Activated T-cell treated with anti-CD3 and anti-CD28 coated beads for 24 hours (primary cell): ENCODE measurements at regions not wholly inside any gene's neighbourhood (a gene's known extent, or its start where the extent isn't known, plus 50 kb on each side); places are given as distances from the start of the nearest gene placed in this dataset.
"Not testable (repeated sequence)": the region's sequence is repeated elsewhere in the genome, so short reads cannot be mapped to it uniquely, and the experiment has no call there.

Experiments
- DNase-seq: peaks from one replicate; pipeline ENCODE4 v3.0.0-alpha.2; 2020; ENCODE audit warnings: low read depth

DNA sequence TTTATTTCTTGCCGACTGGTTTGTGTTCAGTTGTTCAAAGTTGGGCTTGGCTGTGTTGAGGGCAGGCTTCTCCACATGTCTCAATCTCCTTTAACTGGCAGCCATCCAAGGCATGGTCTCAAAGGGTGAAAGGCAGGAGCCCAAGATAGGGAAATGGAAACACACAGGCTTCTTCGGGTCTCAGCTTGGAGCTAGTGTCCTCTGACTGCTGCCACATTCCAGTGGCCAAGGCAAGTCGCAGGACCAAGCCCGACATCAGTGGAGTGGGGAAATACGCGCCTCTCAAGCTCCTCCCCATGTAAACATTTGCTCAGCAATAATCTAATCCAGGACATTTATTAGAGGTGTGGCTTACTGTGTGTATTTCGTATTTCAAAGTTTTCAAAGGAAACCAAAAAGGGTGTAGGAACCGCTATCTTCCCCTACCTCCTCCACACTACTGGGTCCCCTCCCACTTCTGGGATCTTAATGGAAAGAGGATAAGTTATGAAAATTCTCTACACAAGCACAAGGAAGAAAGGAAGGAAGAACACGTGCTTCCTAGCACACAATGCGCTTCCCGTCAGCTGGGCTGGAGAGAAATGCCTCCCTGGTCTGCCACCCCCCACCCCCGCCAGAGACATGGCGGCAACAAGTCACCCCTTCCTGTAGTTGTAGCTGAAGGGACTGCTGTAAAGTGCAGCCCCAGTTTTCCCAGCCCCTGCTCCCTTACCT, 181.7 kb downstream of the FAM43A start:
- DNase-seq, result no peak

DNA sequence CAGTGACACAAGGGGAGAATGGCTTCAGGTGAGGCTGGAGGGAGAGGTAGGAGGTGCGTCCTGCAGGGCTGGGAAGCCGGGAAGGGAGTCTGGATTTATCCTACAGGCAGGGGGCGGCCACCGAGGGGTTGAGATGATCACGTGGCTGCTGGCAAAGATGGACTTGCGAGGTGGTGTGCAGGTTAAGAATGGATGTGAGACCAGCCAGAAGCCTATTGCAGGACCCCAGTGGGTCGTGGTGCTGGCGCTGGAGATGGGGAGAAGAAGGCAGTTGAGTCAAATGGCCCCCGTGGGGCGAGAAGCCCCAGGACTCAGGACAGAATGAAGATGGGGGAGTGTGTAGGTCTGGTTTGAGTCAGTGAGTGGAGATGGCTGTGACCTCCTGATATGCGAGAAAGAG, 183.1 kb downstream of the FAM43A start:
- DNase-seq, result no peak

DNA sequence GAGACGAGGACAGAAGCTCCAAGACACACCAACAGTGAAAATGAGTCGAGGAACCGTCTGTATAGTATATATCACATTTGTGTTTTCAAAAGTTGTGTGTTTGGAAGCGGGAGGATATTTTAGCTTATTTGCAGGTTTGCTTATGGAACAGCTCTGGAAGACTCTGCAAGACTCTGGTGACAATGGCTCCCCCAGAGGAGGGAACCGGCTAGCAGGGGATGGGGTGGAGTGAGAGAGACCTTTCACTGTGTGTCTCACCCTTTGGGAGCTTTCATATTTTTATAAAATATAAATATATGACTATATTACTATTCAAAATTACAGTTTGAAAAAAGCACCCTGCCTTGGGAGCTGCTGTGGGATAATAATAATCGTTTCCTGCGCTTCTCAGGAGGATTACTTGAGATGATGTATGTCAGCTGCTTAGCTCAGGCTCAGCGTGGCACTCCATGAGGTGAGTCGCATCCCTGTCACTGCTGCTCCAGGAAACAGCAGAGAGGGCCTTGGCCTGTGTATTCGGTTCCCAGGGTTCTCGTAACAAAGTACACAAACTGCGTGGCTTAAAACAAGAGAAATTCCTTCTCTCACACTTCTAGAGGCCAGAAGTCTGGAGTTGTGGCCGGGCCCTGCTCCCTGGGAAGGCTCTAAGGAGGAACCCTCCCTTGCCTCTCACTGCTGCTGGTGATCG, 183.9 kb downstream of the FAM43A start:
- no peak for DNase-seq

DNA sequence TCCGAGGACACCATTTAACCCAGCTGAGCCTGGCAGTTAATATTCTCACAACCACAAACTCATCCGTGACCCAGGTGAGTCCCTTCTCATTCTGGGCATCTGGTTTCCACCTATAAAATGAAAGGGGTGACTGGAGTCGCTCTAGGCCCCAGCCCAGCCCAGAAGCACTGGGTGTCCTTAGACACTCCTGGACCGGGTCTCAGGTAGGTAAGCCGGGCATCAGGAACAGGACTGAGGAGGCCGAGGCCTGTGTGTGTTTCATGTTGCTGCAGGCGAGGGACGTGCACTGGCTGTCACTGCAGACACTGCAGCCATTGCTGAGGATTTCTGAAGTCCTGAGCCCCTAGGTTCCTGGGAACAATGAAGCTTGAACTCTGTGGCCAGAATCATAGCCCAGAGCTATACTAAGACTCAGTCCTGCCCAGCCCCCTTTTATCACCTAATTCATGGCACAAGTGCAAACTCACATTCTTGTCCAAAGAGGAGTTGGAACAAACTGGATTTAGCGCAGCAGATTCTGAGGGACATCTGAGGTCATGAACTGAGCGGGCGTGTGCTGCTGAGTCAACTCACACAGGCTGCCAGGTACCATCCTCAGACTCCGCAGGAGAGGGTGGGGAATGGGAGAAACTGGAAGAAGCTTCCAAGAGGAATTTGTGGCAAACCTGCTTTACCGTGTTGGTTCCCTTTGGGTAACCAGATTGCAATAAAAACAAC, 184.9 kb downstream of the FAM43A start:
- DNase-seq, result no peak

DNA sequence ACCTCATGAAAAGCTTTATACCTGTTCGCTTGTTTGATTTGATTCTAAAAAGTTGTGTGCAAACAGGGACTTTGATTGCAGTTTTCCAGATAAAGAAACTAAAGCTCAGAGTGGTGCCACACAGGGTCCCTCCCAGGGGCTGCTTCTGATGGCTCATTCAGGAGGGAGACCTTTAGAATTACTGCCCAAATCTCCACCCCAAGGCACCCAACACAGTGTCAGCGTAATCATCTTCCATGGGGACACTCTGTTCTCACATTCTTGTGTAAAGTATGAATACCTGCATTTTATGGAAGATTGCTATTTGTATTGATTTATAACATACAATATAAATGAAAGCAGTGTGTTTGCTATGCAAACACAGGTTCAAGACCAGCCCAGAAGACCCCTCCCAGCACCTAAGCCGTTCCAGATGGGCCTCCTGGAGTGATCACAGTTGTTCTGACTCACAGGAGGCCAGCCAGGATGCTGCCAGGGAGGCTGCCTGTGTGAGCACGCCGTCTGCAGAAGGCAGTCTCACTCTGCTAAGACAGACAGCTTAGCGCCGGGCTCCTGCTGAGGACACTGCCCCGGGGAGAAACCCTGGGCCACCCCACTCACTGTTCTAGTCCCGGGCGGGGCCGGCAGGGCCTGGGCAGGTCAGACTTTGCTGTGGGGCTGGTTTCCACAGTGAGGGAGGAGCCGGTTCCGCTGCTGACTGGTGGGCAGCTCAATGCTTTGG, 185.6 kb downstream of the FAM43A start:
- no peak for DNase-seq

DNA sequence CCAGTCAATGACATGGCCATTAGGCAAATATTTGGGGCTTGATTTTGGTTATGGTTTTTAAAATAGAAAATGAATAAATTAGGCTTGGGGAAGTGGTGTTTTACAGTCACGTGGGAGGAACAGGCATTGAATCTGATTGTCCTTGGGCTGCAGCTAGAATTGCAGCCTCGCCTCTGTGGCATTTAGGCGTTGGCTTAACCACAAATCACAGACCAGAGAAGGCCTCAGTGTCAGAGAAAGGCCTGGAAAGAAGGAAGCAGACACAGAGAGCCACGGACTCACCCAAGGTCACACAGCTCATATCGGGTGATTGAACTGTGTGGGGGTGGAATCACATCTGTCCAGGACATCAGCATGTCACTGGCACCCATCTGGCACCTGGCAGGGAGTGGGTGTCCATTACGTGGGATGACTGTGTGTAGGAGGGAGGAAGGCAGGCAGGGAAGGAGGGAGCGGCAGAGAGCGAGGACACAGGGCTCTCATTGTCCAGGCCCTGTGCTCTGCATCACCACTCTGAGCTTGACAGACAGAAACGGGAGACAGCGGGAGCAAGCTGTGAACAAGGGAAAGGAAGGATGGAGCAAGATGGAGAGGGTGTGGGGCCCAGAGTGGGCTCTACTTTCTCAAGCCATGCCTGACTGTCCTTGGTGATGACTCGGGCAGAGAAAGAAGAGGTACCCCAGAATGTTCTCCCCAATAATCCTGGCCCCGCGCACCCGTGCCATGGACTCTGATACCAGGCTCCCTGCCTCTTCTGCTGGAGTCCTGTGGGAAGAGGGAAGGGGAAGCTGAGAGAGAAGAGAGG, 186.4 kb downstream of the FAM43A start:
- DNase-seq, result no peak

DNA sequence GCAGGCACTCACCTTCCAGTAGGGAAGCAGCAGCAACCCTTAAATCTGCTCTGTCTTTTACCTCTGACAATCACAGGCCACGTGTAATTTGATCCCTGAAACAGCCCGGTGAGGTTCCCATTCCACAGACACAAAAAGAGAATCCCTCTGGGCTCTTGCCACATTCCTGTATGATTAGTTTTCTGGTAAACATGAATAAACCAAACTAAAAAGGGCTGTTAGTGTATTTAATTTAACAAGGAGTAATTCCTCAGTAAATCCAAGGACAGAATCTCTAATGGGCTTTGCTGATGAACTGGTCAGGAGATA, 186.9 kb downstream of the FAM43A start:
- DNase-seq, result no peak

DNA sequence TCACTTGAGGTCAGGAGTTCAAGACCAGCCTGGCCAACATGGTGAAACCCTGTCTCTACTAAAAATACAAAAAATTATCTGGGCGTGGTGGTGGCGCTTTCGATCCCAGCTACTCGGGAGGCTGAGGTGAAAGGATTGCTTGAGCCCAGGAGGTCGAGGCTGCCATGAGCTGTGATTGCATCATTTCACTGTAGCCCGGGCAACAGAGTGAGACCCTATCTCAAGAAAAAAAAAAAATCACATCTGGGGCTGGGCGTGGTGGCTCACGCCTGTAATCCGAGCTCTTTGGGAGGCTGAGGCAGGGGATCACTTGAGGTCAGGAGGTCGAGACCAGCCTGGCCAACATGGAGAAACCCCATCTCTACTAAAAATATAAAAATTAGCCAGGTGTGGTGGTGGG, 187.8 kb downstream of the FAM43A start:
- DNase-seq, result not testable (repeated sequence)

DNA sequence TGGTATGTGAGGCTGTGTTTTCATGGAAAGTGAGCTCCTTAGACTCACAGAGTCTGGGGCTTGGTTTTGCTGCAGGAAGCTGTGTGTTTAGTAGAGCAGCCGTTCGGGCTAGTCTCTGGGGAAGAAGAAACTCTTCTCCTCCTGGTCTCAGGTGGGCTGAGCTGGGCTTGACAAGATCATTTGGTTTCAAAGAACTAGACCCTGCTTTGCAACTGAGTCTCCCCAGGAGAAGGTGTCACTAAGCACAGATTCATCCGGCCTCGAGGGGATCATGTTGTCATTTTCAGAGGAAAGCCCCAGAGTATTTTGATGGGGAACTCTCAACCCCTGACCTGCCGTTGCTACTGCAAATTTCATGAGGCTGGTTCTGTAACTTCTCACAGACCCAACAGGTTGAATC, 188.5 kb downstream of the FAM43A start:
- DNase-seq, result no peak

DNA sequence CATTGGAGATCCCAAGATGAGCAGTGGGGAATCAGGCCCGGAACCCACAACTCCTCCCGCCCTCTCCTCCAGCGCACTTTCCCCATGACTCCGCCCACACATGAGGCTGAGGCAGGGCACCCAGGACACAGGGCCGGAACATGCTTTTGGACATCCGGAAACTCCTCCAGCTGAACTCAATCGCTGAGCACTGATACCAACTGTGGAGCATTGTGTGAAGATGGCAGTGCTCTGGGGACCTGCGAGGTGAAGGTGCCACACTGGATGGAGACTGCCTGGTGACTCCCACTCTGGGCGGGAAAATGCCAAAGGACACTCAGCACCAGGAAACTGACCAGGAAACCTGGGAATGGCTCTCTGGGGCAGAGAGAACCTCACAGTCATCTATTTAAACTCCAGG, 189.1 kb downstream of the FAM43A start:
- no peak for DNase-seq

DNA sequence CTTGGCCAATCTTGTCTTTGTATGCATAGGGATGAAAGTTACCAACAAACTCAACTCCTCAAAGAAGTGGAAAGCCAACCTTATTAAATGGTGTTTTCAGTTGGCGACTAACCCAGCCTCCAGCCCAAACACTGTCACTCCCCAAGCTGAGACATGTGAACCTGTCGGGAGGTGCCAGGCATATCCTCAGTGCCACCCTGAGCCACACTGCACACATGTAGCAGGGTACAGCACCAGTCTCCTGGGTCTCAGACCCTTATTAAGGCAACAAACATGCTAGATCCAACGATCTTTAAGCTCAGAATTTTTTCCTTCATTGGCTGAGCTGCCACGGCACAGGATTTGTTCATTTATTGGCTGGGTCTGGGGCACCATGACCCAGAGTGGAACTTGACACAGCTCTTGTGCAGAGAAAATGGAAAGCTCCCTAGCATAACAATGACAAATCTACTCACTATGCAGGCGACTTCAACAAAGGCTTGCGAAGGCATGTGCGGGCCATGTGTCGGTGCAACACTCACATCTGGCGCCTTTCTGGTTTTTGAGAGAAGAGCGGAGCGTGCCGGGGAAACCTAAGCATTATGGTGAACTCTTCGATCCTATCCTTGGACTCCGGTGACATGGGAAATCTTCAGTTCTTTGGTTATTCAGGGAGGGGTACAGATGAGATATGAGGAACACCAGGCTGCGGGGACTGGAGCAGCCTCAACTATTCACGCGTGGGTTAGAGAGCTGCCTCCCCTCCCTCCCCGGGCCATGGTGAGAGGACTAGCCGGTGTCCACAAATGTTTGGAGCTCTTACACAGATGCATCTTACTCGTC, 190.1 kb downstream of the FAM43A start:
- DNase-seq, result no peak

DNA sequence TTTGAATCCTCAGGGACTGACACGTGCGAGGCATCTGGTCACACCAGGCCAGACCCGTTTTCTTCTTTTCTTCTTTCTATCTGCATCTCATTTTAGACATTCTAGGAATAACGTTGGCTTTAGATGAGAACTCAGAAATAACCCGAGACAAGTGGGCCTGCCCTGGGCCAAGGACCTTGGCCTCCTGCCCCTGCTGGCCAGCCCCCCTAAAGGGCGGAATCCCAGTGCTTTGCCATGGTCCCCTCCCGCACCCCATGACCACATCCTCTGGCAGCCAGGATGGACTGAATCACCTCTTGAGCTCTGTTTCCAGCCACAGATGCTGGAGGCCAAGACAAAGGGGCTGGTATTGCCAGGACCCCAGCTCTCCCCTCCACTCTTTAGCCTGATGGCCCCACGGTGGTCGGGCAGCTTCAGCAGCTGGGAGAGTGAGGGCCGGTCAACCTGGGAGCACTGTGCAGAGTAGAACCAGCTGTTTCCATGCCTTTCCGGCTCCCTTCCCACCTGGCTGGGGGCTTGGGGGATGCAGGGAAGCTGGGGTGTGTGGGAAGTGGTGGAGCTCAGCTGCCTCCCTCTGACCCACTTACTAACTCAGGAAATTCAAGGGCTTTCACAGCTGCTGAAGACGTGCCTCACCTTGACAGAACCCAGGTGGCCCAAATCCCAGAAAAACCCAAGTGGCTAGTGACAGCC, 190.9 kb downstream of the FAM43A start:
- no peak for DNase-seq

DNA sequence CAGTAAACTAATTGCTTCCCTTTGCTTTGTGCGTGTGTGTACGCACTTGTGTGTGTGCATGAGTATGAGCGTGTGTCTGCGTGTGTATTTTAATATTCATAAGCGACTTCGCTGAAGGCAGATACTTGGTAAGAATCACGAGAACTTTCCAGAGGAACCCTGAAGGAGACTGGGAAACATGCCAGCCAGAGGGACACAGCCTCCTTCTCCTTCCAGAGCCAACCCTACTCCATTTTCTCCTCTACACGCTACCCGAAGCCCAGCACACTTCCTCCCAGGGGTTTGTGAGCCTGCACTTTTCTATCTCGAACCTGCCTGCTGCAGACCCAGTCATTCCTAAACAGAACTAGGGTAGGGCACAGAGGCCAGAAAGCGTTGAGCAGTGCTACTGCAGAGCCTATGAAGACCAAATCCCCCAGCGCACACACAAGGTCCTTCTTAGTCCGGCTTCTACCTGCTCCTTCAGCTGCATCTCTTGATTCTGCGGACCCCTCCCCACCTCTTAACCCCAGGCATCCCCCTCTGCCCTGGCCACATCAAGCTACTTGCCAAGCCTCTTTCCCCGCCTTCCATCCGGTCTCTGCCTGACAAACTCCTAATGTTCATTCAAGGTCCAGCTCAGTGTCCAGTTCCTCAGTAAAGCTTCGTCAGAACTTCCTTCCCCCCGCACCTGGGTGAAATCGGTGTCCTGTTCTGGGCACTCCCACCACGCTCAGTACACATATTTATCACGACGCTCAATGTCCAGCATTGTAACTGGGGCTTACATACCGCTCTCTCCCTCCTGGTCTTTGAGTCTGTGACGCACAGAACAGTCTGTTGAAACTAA, 191.8 kb downstream of the FAM43A start:
- no peak for DNase-seq

DNA sequence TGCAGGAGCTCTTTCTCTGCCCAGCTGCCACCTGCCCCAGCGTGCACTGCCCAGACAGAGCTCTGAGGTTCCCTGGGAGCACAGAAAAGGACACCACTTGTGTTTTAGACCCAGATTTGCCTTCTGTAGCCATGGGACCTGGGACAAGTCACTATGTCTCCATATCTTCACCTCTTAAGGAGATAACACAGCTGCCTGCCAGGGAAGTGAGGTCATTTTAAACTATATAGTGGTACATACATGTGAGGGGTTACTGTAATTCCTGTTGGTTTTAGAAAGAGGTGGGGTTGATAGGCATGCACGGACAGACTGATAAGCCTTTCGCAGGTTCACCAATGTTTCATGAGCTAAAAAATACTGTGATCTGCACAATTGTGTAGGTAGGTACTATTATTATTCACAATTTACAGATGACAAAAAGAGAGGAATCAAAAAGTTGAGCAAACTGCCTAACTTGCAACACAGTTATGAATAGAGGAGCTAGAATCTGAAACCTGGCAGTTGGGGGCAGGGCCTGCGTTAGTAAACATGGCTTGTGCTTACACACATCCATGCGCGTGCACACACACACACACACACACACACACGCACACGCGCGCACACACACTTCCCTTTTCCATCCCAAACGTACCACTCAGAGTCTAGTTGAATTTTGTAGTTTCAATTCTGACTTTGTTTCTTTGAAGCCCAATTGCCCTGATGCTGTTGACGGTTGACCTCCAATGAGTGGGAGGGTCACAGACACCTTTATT, 193.6 kb downstream of the FAM43A start:
- no peak for DNase-seq

DNA sequence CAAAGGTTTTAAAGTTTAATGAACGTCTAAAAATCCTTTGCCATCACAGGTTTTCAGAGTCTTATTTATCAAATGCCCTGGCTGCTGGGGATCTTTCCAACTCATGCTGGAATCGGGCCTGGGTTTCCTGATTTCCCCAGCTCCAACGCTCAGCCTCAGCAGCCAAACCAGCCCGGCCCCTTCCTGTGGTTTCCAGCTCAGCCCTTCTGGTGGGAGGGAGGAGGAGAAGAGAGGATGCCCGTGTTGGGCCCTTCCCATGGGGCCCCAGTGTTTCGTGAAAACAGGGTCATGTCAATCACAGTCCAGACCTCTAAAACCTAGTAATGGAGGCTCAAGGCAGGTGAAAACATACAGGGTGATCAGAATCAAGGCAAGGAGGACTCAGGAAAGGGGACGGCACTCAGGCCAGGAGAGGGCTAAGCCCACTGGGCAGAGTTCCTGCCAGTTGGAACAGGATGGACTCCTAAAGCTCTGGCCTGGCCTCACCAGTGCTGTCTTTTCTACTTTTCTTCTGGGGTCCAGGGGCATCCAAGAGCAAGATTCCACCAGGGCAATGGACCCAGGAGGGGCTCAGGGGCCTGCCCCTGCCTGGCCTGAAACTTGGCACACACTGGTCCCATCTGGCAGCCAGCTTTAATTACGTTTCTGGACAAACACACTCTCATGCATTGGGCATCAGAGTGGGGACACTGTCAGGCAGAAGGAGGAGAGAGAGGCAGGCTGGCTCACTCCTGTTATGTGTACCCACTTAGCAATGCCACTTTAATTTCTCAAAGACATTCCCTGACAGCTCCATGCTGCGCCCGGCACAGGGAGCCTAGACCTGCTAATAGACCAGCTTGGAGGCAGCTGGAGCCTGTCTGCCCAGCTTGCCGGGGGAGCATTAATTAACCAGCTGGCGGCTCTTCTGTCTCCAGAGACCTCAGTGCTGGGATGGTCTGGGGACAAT, 194.6 kb downstream of the FAM43A start:
- no peak for DNase-seq

DNA sequence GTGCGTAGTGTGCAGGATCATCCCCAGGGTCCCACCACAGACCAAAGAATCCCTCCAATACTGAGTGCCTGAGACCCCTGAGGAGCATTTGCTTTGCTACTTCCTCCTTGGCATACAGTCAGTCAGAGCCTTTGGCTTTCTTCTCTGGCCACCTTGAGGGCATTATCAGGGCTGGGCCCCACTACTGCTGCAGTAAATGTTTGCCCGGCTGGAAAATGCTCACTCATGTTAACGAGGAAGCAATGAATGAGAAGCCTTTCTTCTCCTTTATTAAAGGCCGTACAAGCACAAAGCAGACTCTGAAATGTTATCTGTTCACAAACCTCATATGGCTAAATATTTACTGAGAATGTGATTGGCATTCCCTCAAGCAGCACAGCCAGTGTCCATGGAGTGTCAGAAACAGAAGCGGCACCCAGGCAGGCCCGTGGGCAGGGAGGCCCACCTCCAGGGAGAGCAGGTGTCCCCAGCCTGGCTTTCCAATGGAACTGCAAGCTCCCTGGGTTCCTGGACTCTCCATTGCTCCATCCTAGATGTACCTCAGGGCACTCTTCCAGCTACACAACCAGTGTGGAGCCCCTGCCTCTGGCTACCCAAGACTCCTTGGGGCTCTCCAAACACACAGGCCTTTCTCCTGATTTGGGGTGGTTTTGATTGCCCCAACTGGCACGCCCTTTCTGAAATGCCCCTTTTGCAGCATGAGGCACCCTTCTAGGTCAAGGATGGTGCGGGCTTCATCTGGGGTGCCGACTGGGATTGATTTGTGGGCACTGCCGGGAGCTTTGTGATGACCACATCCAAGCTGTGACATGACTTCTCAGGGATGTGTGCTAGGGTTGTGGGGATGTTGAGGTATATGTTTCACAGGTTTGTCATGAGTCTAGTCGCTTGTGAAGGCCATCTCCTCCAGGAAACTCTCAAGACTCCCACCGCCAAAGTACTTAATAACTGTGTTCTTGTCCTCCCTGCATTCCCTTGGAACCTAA, 195.6 kb downstream of the FAM43A start:
- DNase-seq, result no peak
